Panc1 (cell line): ENCODE measurements at regions not wholly inside any gene's neighbourhood (a gene's known extent, or its start where the extent isn't known, plus 50 kb on each side); places are given as distances from the start of the nearest gene placed in this dataset.

Experiments
- ATAC-seq: fragments of 200-7000 bp; cut with Tn5 transposase; 2 replicates; pipeline ENCODE4 v1.9.1; 2020; ENCODE audit warnings: mild to moderate bottlenecking, moderate library complexity
- BruUV-seq: library from RNA; stranded (reverse); fragments of 400-500 nt; replicated peaks from 2 replicates; lab custom pipeline; 2021; lab: Mats Ljungman, UMichigan
- CTCF ChIA-PET: fragments of 300-600 bp; sonication (Branson Sonifier 250); formaldehyde crosslinking; loops from one replicate; lab custom pipeline; 2022; ENCODE audit warnings: antibody characterized with exemption; lab: Charles Lee
- POLR2A ChIA-PET: fragments of 300-600 bp; sonication (Branson Sonifier 250); formaldehyde crosslinking; loops from one replicate; lab custom pipeline; 2022; ENCODE audit warnings: antibody characterized with exemption; lab: Charles Lee
- DNase-seq: peaks from one replicate; pipeline ENCODE4 v3.0.0-alpha.2; 2010; ENCODE audit warnings: low read depth, low spot score
- H3K27ac ChIP-seq: 2 replicates; pipeline ENCODE4 v1.5.1; 2011; ENCODE audit warnings: mild to moderate bottlenecking, low read length, inconsistent platforms
- H3K27me3 ChIP-seq: fragments of 200-500 bp; sonication (Bioruptor generic); 2 replicates; pipeline ENCODE4 v1.6.0; 2014; ENCODE audit warnings: low read length, inconsistent platforms; ENCODE audit not compliant: control insufficient read depth, insufficient read depth
- H3K36me3 ChIP-seq: fragments of 200-500 bp; sonication (Bioruptor generic); 2 replicates; pipeline ENCODE4 v1.5.1; 2014; ENCODE audit warnings: inconsistent platforms, mild to moderate bottlenecking, low read length, moderate library complexity; ENCODE audit not compliant: control insufficient read depth, insufficient read depth
- H3K4me1 ChIP-seq: 2 replicates; pipeline ENCODE4 v1.5.1; 2011; ENCODE audit warnings: inconsistent platforms, mild to moderate bottlenecking, low read length, moderate library complexity; ENCODE audit not compliant: control insufficient read depth, insufficient read depth
- H3K4me3 ChIP-seq, 2 experiments: 2 replicates each; pipeline ENCODE4 v1.5.1; 2011 to 2012; ENCODE audit warnings: low read depth in 2 of 2, low read length in 2 of 2, mild to moderate bottlenecking in 2 of 2, inconsistent platforms in 1 of 2, moderate library complexity in 1 of 2
- H3K9me3 ChIP-seq: fragments of 200-500 bp; sonication (Bioruptor generic); 2 replicates; pipeline ENCODE4 v1.5.1; 2014; ENCODE audit warnings: low read depth, mild to moderate bottlenecking, inconsistent platforms, low read length, moderate library complexity; ENCODE audit not compliant: control insufficient read depth, insufficient read depth
- CTCF ChIP-seq: fragments of 450-650 bp; IDR thresholded peaks from 2 replicates; pipeline ENCODE4 v1.5.1; 2017; ENCODE audit warnings: mild to moderate bottlenecking
- POLR2AphosphoS5 ChIP-seq: IDR thresholded peaks from 2 replicates; pipeline ENCODE4 v1.6.1; 2012; ENCODE audit warnings: mild to moderate bottlenecking, low read depth, low read length, moderate library complexity
- REST ChIP-seq, 2 experiments: IDR thresholded peaks; 2 replicates each; pipeline ENCODE4 v1.6.1; 2011 to 2012; ENCODE audit warnings: low read depth in 2 of 2, control low read depth in 1 of 2, low read length in 1 of 2, mild to moderate bottlenecking in 1 of 2, moderate library complexity in 1 of 2; ENCODE audit not compliant: insufficient read depth in 1 of 2
- SIN3A ChIP-seq: IDR thresholded peaks from 2 replicates; pipeline ENCODE4 v1.6.1; 2012; ENCODE audit warnings: low read depth, mild to moderate bottlenecking, low read length, moderate library complexity, borderline replicate concordance; ENCODE audit not compliant: insufficient read depth
- TCF7L2 ChIP-seq: IDR thresholded peaks from 2 replicates; pipeline ENCODE4 v1.6.1; 2011; ENCODE audit warnings: mild to moderate bottlenecking, low read depth, low read length, inconsistent platforms
- in situ Hi-C: cut with HindIII; loops from 2 replicates; pipeline ENCODE4 v1.10.0; 2016; ENCODE audit warnings: low sequenced_read_pairs, low pct_unique_long_range_greater_than_20kb
- intact Hi-C: fragments of 100-400 bp; cut with micrococcal nuclease; formaldehyde crosslinking; loops from one replicate; pipeline ENCODE4 v1.10.0; 2022; ENCODE audit not compliant: unreplicated experiment

DNA sequence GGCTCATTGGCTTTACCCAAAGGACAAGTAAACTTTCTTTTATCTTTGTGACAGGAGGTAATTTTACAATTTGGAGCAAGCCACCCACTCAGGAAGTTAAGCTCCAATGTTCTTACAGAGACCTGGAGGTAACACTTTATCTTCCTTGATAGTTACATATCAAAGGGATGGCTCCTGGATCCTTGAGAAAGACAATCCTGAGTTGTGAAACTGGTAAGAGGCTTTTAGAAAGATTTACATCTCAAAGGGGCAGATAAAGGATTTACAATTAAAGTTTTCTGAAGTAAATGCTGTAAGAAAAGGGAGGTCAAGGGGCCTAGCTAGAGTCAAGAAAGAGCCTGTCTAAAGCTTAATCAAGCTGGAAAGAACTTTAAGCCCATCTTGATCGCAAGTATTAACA, 124.4 kb upstream of the ZNF804B start:
- intact Hi-C loops = no loop called here
- BruUV-seq = no TSS peak

GRCh38 chr7:88629559-88629958, 129.9 kb upstream of the ZNF804B start:
- Histone ChIP-seq H3K4me3 (no peak overlapping the region), H3K9me3 (no peaks in the 10 kb centered on the region), H3K36me3 (no peaks in the 10 kb centered on the region), H3K27ac (no peak overlapping the region), H3K27me3 (no peaks in the 10 kb centered on the region), H3K4me1 (no peaks in the 10 kb centered on the region)
- BruUV-seq = no TSS peak
- TF ChIP-seq CTCF = no peak
- intact Hi-C loops = no loop called here
- ATAC-seq = no peak
- ChIA-PET CTCF (no interaction called here), POLR2A (no interaction called here)
- in situ Hi-C loops = no loop called here
- DNase-seq = no peak

More for the DNA sequence above, 124.4 kb upstream of the ZNF804B start:
- Histone ChIP-seq H3K4me3 (no peak overlapping the region), H3K27ac (no peak overlapping the region), H3K9me3 (no peaks in the 10 kb centered on the region), H3K4me1 (no peaks in the 10 kb centered on the region), H3K27me3 (no peaks in the 10 kb centered on the region), H3K36me3 (no peaks in the 10 kb centered on the region)
- no peak for TF ChIP-seq TCF7L2
- no peak for TF ChIP-seq SIN3A
- no peak for TF ChIP-seq POLR2AphosphoS5
- no peak for TF ChIP-seq REST (IDR thresholded peaks at IDR 0.05; ENCODE audit: insufficient read depth in 1 of 2, low read depth in 2 of 2, low read length in 1 of 2)
- no peak for TF ChIP-seq CTCF
- CTCF ChIA-PET = no interaction called here
- DNase-seq = no peak
- POLR2A ChIA-PET = no interaction called here
- in situ Hi-C loops = no loop called here
- no peak for ATAC-seq
